ENCODE measurements at regions not wholly inside any gene's neighbourhood (a gene's known extent, or its start where the extent isn't known, plus 50 kb on each side); places are given as distances from the start of the nearest gene placed in this dataset.

- no peak for TF ChIP-seq CTCF (conservative IDR thresholded peaks at IDR 0.05)
- H3K27ac ChIP-seq: no peak overlapping the region
These were observed 54.8 kb upstream of the SGCD start for GRCh38 chr5:156272139-156272538.

- TF ChIP-seq CTCF (conservative IDR thresholded peaks at IDR 0.05): no peak
These were observed 53.6 kb upstream of the SGCD start for GRCh38 chr5:156273325-156273724.

GRCh38 chr5:156274453-156274852 is 52.5 kb upstream of the SGCD start:
- H3K27ac ChIP-seq: no peak overlapping the region
- TF ChIP-seq CTCF (conservative IDR thresholded peaks at IDR 0.05): no peak

More at GRCh38 chr5:156273325-156273724, 53.6 kb upstream of the SGCD start:
- no peak overlapping the region for H3K27ac ChIP-seq
